MM.1S (cell line): ENCODE measurements at regions not wholly inside any gene's neighbourhood (a gene's known extent, or its start where the extent isn't known, plus 50 kb on each side); places are given as distances from the start of the nearest gene placed in this dataset.

ENCODE experiments used
- DNase-seq: peaks from one replicate; pipeline ENCODE4 v3.0.0-alpha.2; 2015
- H2AFZ ChIP-seq: fragments of 300-600 bp; sonication (generic); 2 replicates; pipeline ENCODE4 v1.6.0; 2016; ENCODE audit warnings: antibody characterized with exemption, low read length
- H3F3A ChIP-seq: fragments of 300-600 bp; sonication (generic); 2 replicates; pipeline ENCODE4 v1.6.1; 2016; ENCODE audit warnings: mild to moderate bottlenecking, antibody characterized with exemption, low read length, moderate library complexity, mixed read lengths; ENCODE audit not compliant: insufficient read depth
- H3K27ac ChIP-seq: fragments of 300-600 bp; sonication (generic); 2 replicates; pipeline ENCODE4 v1.5.1; 2016; ENCODE audit warnings: mild to moderate bottlenecking, low read length
- H3K27me3 ChIP-seq: fragments of 300-600 bp; sonication (generic); replicated peaks from 2 replicates; pipeline ENCODE4 v1.6.0; 2016; ENCODE audit warnings: low read length; ENCODE audit not compliant: insufficient read depth
- H3K36me3 ChIP-seq: fragments of 300-600 bp; sonication (generic); replicated peaks from 2 replicates; pipeline ENCODE4 v1.6.1; 2016; ENCODE audit warnings: mild to moderate bottlenecking, low read length, mixed read lengths; ENCODE audit not compliant: insufficient read depth
- H3K4me1 ChIP-seq: fragments of 300-600 bp; sonication (generic); 2 replicates; pipeline ENCODE4 v1.6.1; 2016; ENCODE audit warnings: low read length, mixed read lengths
- H3K4me2 ChIP-seq: fragments of 300-600 bp; sonication (generic); 2 replicates; pipeline ENCODE4 v1.6.0; 2016; ENCODE audit warnings: low read depth, low read length
- H3K4me3 ChIP-seq: fragments of 300-600 bp; sonication (generic); 2 replicates; pipeline ENCODE4 v1.5.1; 2016; ENCODE audit warnings: low read length, mixed read lengths
- H3K79me2 ChIP-seq: fragments of 300-600 bp; sonication (generic); 2 replicates; pipeline ENCODE4 v1.6.1; 2016; ENCODE audit warnings: mixed run types, low read length, mixed read lengths
- H3K9ac ChIP-seq: fragments of 300-600 bp; sonication (generic); 2 replicates; pipeline ENCODE4 v1.6.1; 2016; ENCODE audit warnings: low read length, mixed read lengths
- H3K9me2 ChIP-seq: fragments of 300-600 bp; sonication (generic); replicated peaks from 2 replicates; pipeline ENCODE4 v1.6.1; 2016; ENCODE audit warnings: mild to moderate bottlenecking, low read length, mixed read lengths; ENCODE audit not compliant: insufficient read depth
- H3K9me3 ChIP-seq: fragments of 300-600 bp; sonication (generic); replicated peaks from 2 replicates; pipeline ENCODE4 v1.6.1; 2016; ENCODE audit warnings: mild to moderate bottlenecking, low read length, mixed read lengths; ENCODE audit not compliant: insufficient read depth
- H4K20me1 ChIP-seq: fragments of 300-600 bp; sonication (generic); 2 replicates; pipeline ENCODE4 v1.6.1; 2016; ENCODE audit warnings: mild to moderate bottlenecking, low read length, moderate library complexity, mixed read lengths; ENCODE audit not compliant: insufficient read depth
- CTCF ChIP-seq: fragments of 300-600 bp; sonication (generic); IDR thresholded peaks from 2 replicates; pipeline ENCODE4 v1.5.1; 2016; ENCODE audit warnings: antibody characterized with exemption, low read length, mixed read lengths
- EZH2 ChIP-seq: fragments of 300-600 bp; sonication (generic); optimal IDR thresholded peaks from 2 replicates; pipeline ENCODE3; 2017; ENCODE audit warnings: low read depth, mild to moderate bottlenecking, antibody characterized with exemption, low read length, mixed read lengths
- EZH2phosphoT487 ChIP-seq: fragments of 300-600 bp; sonication (generic); IDR thresholded peaks from 2 replicates; pipeline ENCODE4 v1.6.1; 2018; ENCODE audit warnings: antibody characterized with exemption, low read length

- TF ChIP-seq CTCF (no peak), EZH2 (no peak), EZH2phosphoT487 (no peak)
- Histone ChIP-seq H2AFZ (no peak overlapping the region), H3K79me2 (no peaks in the 10 kb centered on the region), H3F3A (no peaks in the 10 kb centered on the region), H3K9ac (no peak overlapping the region), H3K4me3 (no peak overlapping the region), H3K4me1 (peaks cover 8% of the 10 kb centered on the region; the same call in 1 of the 2 replicates), H3K4me2 (no peak overlapping the region), H3K9me3 (no peaks in the 10 kb centered on the region), H4K20me1 (no peaks in the 10 kb centered on the region), H3K9me2 (no peaks in the 10 kb centered on the region), H3K27ac (no peak overlapping the region), H3K36me3 (no peaks in the 10 kb centered on the region), H3K27me3 (no peaks in the 10 kb centered on the region)
- no peak for DNase-seq
Observed at GRCh38 chr13:22063416-22064124, 392.7 kb downstream of the FGF9 start.

GRCh38 chr13:22064854-22065620 is 394.2 kb downstream of the FGF9 start:
- no peak for TF ChIP-seq EZH2phosphoT487
- no peak for TF ChIP-seq EZH2
- TF ChIP-seq CTCF, result no peak
- H3K9me3 ChIP-seq, result no peaks in the 10 kb centered on the region
- no peaks in the 10 kb centered on the region for H3K36me3 ChIP-seq
- H3K4me3 ChIP-seq, result no peak overlapping the region
- no peaks in the 10 kb centered on the region for H3K79me2 ChIP-seq
- H3F3A ChIP-seq, result no peaks in the 10 kb centered on the region
- H3K9ac ChIP-seq, result no peak overlapping the region
- no peak overlapping the region for H3K27ac ChIP-seq
- peaks cover 8% of the 10 kb centered on the region; the same call in 1 of the 2 replicates for H3K4me1 ChIP-seq
- no peak overlapping the region for H3K4me2 ChIP-seq
- no peaks in the 10 kb centered on the region for H3K9me2 ChIP-seq
- no peak for DNase-seq
- no peak overlapping the region for H2AFZ ChIP-seq
- H4K20me1 ChIP-seq, result no peaks in the 10 kb centered on the region
- no peaks in the 10 kb centered on the region for H3K27me3 ChIP-seq

GRCh38 chr13:22073718-22074117 is 402.8 kb downstream of the FGF9 start:
- no peak overlapping the region for H3K27ac ChIP-seq
- H3K9ac ChIP-seq, result no peak overlapping the region
- H3K36me3 ChIP-seq, result no peaks in the 10 kb centered on the region
- no peak overlapping the region for H3K4me3 ChIP-seq
- no peak for DNase-seq
- no peaks in the 10 kb centered on the region for H4K20me1 ChIP-seq
- TF ChIP-seq EZH2phosphoT487 (no peak), EZH2 (no peak), CTCF (no peak)
- H2AFZ ChIP-seq, result no peak overlapping the region
- no peaks in the 10 kb centered on the region for H3K9me2 ChIP-seq
- no peaks in the 10 kb centered on the region for H3K9me3 ChIP-seq
- no peak overlapping the region for H3K4me2 ChIP-seq
- H3K27me3 ChIP-seq, result no peaks in the 10 kb centered on the region
- no peaks in the 10 kb centered on the region for H3K4me1 ChIP-seq
- H3K79me2 ChIP-seq, result no peaks in the 10 kb centered on the region
- no peaks in the 10 kb centered on the region for H3F3A ChIP-seq
